Type B pancreatic cell (in vitro differentiated cells): ENCODE measurements at regions not wholly inside any gene's neighbourhood (a gene's known extent, or its start where the extent isn't known, plus 50 kb on each side); places are given as distances from the start of the nearest gene placed in this dataset.

Experiments used
- DNase-seq: peaks from one replicate; pipeline ENCODE4 v3.0.0; 2021; ENCODE audit warnings: mixed read lengths; ENCODE audit not compliant: unreplicated experiment; ENCODE audit errors: extremely low spot score
- H3K27ac Mint-ChIP-seq: 2 replicates; pipeline ENCODE4 v1.8.0; 2021; ENCODE audit warnings: mild to moderate bottlenecking, mixed read lengths
- H3K27me3 Mint-ChIP-seq: 2 replicates; pipeline ENCODE4 v1.8.0; 2021; ENCODE audit warnings: mixed read lengths
- H3K36me3 Mint-ChIP-seq: 2 replicates; pipeline ENCODE4 v1.8.0; 2021; ENCODE audit warnings: mixed read lengths
- H3K4me1 Mint-ChIP-seq: one replicate; pipeline ENCODE4 v1.8.0; 2021; ENCODE audit warnings: mixed read lengths; ENCODE audit not compliant: unreplicated experiment
- H3K4me3 Mint-ChIP-seq: 2 replicates; pipeline ENCODE4 v1.8.0; 2021; ENCODE audit warnings: mild to moderate bottlenecking, mixed read lengths
- H3K9me3 Mint-ChIP-seq: 2 replicates; pipeline ENCODE4 v1.8.0; 2021; ENCODE audit warnings: mixed read lengths
- CTCF ChIP-seq: fragments of 200-600 bp; sonication (generic); conservative IDR thresholded peaks from 2 replicates; pipeline ENCODE4 v1.5.0; 2021; ENCODE audit warnings: antibody characterized with exemption, mild to moderate bottlenecking

- H3K4me1 Mint-ChIP-seq, result no peaks in the 10 kb centered on the region
- no peak overlapping the region for H3K4me3 Mint-ChIP-seq
- no peak for DNase-seq
- no peak overlapping the region for H3K27ac Mint-ChIP-seq
- H3K9me3 Mint-ChIP-seq, result peaks cover 6% of the 10 kb centered on the region
- no peaks in the 10 kb centered on the region for H3K36me3 Mint-ChIP-seq
- peaks cover 61% of the 10 kb centered on the region for H3K27me3 Mint-ChIP-seq
- TF ChIP-seq CTCF, result no peak
Measured at GRCh38 chr5:2544003-2544402, 207.5 kb downstream of the IRX2 start.

- no peak overlapping the region for H3K4me3 Mint-ChIP-seq
- no peak for DNase-seq
- no peak overlapping the region for H3K27ac Mint-ChIP-seq
- TF ChIP-seq CTCF, result no peak
- H3K27me3 Mint-ChIP-seq, result peaks cover 61% of the 10 kb centered on the region
- H3K36me3 Mint-ChIP-seq, result no peaks in the 10 kb centered on the region
- H3K4me1 Mint-ChIP-seq, result no peaks in the 10 kb centered on the region
- peaks cover 6% of the 10 kb centered on the region for H3K9me3 Mint-ChIP-seq
Measured at GRCh38 chr5:2542821-2543220, 208.7 kb downstream of the IRX2 start.

- Mint-ChIP-seq H3K4me3 (no peak overlapping the region), H3K27ac (no peak overlapping the region), H3K27me3 (peaks cover 67% of the 10 kb centered on the region), H3K36me3 (no peaks in the 10 kb centered on the region), H3K9me3 (peaks cover 6% of the 10 kb centered on the region), H3K4me1 (peaks cover 8% of the 10 kb centered on the region)
- TF ChIP-seq CTCF, result no peak
- DNase-seq, result no peak
Measured at GRCh38 chr5:2542026-2542425, 209.5 kb downstream of the IRX2 start.

- Mint-ChIP-seq H3K27me3 (peaks cover 48% of the 10 kb centered on the region), H3K27ac (no peak overlapping the region), H3K9me3 (peaks cover 6% of the 10 kb centered on the region), H3K4me3 (no peak overlapping the region), H3K36me3 (no peaks in the 10 kb centered on the region), H3K4me1 (peaks cover 9% of the 10 kb centered on the region)
- peak; percentile 57 for DNase-seq
- TF ChIP-seq CTCF, result no peak
Measured at GRCh38 chr5:2538169-2538568, 213.3 kb downstream of the IRX2 start.

- peak overlapping the region; percentile 40 for H3K4me3 Mint-ChIP-seq
- H3K9me3 Mint-ChIP-seq, result peaks cover 6% of the 10 kb centered on the region
- peaks cover 9% of the 10 kb centered on the region for H3K4me1 Mint-ChIP-seq
Measured at GRCh38 chr5:2537378-2538145, 213.9 kb downstream of the IRX2 start.

More at GRCh38 chr5:2537378-2538145, 213.9 kb downstream of the IRX2 start:
- peaks cover 45% of the 10 kb centered on the region for H3K27me3 Mint-ChIP-seq
- H3K36me3 Mint-ChIP-seq, result no peaks in the 10 kb centered on the region
- no peak for DNase-seq
- no peak overlapping the region for H3K27ac Mint-ChIP-seq
- TF ChIP-seq CTCF, result no peak
